ENCODE measurements at regions not wholly inside any gene's neighbourhood (a gene's known extent, or its start where the extent isn't known, plus 50 kb on each side); places are given as distances from the start of the nearest gene placed in this dataset.

- TF ChIP-seq EZH2 (IDR thresholded peaks at IDR 0.05; ENCODE audit: insufficient read depth, poor library complexity, severe bottlenecking) (no peak), EZH2phosphoT487 (IDR thresholded peaks at IDR 0.05; ENCODE audit: insufficient read depth, low read depth) (no peak)
These were observed 370.5 kb upstream of the MMS22L start for GRCh38 chr6:97653517-97653916.

Data from GM23248 (cell line).